Epithelial cell of esophagus (primary cell): ENCODE measurements at regions not wholly inside any gene's neighbourhood (a gene's known extent, or its start where the extent isn't known, plus 50 kb on each side); places are given as distances from the start of the nearest gene placed in this dataset.
"Not testable (repeated sequence)": the region's sequence is repeated elsewhere in the genome, so short reads cannot be mapped to it uniquely, and the experiment has no call there.

Experiments
- DNase-seq: peaks from one replicate; pipeline ENCODE4 v3.0.0; 2010; ENCODE audit warnings: low read depth
- H3K4me3 ChIP-seq: 2 replicates; pipeline ENCODE4 v1.5.1; 2011; ENCODE audit warnings: mild to moderate bottlenecking, low read length, control low read depth
- CTCF ChIP-seq: IDR thresholded peaks from 2 replicates; pipeline ENCODE4 v1.5.1; 2011; ENCODE audit warnings: low read depth, mild to moderate bottlenecking, low read length, control low read depth, inconsistent platforms; ENCODE audit not compliant: insufficient read depth; ENCODE audit errors: missing control alignments

- no peak overlapping the region for H3K4me3 ChIP-seq
- no peak for TF ChIP-seq CTCF
- DNase-seq: no peak
Observed at GRCh38 chr7:119724041-119724792, 548.8 kb upstream of the KCND2 start.

GRCh38 chr7:119733127-119733879, 539.7 kb upstream of the KCND2 start:
- H3K4me3 ChIP-seq: no peak overlapping the region
- peak; percentile 97 for DNase-seq
- TF ChIP-seq CTCF: no peak

- no peak overlapping the region for H3K4me3 ChIP-seq
- TF ChIP-seq CTCF: no peak
- no peak for DNase-seq
Observed at GRCh38 chr7:119737390-119737789, 535.6 kb upstream of the KCND2 start.

GRCh38 chr7:119745280-119745679, 527.7 kb upstream of the KCND2 start:
- not testable (repeated sequence) for DNase-seq, H3K4me3 ChIP-seq

GRCh38 chr7:119748251-119748860, 524.6 kb upstream of the KCND2 start:
- TF ChIP-seq CTCF: no peak
- DNase-seq: no peak
- H3K4me3 ChIP-seq: no peak overlapping the region

GRCh38 chr7:119748991-119749390, 524.0 kb upstream of the KCND2 start:
- no peak for DNase-seq
- TF ChIP-seq CTCF: no peak
- no peak overlapping the region for H3K4me3 ChIP-seq

- H3K4me3 ChIP-seq: no peak overlapping the region
- no peak for DNase-seq
- TF ChIP-seq CTCF: no peak
Observed at GRCh38 chr7:119756687-119757086, 516.3 kb upstream of the KCND2 start.
